GM23338 (cell line): ENCODE measurements at regions not wholly inside any gene's neighbourhood (a gene's known extent, or its start where the extent isn't known, plus 50 kb on each side); places are given as distances from the start of the nearest gene placed in this dataset.

Experiments used
- ATAC-seq: fragments of 200-7000 bp; cut with Tn5 transposase; 3 replicates; pipeline ENCODE4 v1.9.1; 2020
- DNase-seq: peaks from one replicate; pipeline ENCODE4 v3.0.0-alpha.2; 2015; ENCODE audit warnings: low spot score
- H2AFZ ChIP-seq: fragments of 200-600 bp; sonication (generic); 2 replicates; pipeline ENCODE4 v1.8.0; 2016; ENCODE audit warnings: antibody characterized with exemption, mild to moderate bottlenecking, moderate library complexity
- H3F3A ChIP-seq: fragments of 200-600 bp; sonication (generic); replicated peaks from 2 replicates; pipeline ENCODE4 v1.8.0; 2017; ENCODE audit warnings: antibody characterized with exemption, mixed run types, low read depth
- H3K27ac ChIP-seq: fragments of 200-600 bp; sonication (generic); 2 replicates; pipeline ENCODE4 v1.6.1; 2016; ENCODE audit warnings: low read depth
- H3K27me3 ChIP-seq: fragments of 200-600 bp; sonication (generic); 2 replicates; pipeline ENCODE4 v1.8.0; 2016; ENCODE audit warnings: mild to moderate bottlenecking, mixed run types, moderate library complexity; ENCODE audit not compliant: insufficient read depth
- H3K36me3 ChIP-seq: fragments of 200-600 bp; sonication (generic); 2 replicates; pipeline ENCODE4 v1.8.0; 2016; ENCODE audit warnings: mild to moderate bottlenecking; ENCODE audit not compliant: insufficient read depth
- H3K4me1 ChIP-seq: fragments of 200-600 bp; sonication (generic); 2 replicates; pipeline ENCODE4 v1.8.0; 2016; ENCODE audit warnings: mild to moderate bottlenecking, moderate library complexity; ENCODE audit not compliant: insufficient read depth
- H3K4me2 ChIP-seq: fragments of 200-600 bp; sonication (generic); 2 replicates; pipeline ENCODE4 v1.7.1; 2017; ENCODE audit warnings: mixed run types
- H3K4me3 ChIP-seq: fragments of 200-600 bp; sonication (generic); 2 replicates; pipeline ENCODE4 v1.6.1; 2016; ENCODE audit warnings: mixed run types
- H3K79me2 ChIP-seq: fragments of 200-600 bp; sonication (generic); replicated peaks from 2 replicates; pipeline ENCODE4 v1.8.0; 2017; ENCODE audit warnings: mild to moderate bottlenecking; ENCODE audit not compliant: insufficient read depth
- H3K9me2 ChIP-seq: fragments of 200-600 bp; sonication (generic); 2 replicates; pipeline ENCODE4 v1.8.0; 2017; ENCODE audit not compliant: insufficient read depth
- H4K20me1 ChIP-seq: fragments of 200-600 bp; sonication (generic); replicated peaks from 2 replicates; pipeline ENCODE4 v1.8.0; 2017; ENCODE audit warnings: mild to moderate bottlenecking; ENCODE audit not compliant: insufficient read depth
- H3K27ac Mint-ChIP-seq: 2 replicates; pipeline ENCODE4 v1.8.0; 2020; ENCODE audit warnings: inconsistent platforms, mild to moderate bottlenecking, moderate library complexity, mixed read lengths
- H3K27me3 Mint-ChIP-seq: 3 replicates; pipeline ENCODE4 v1.8.0; 2022; ENCODE audit warnings: low read depth, mild to moderate bottlenecking, moderate library complexity, mixed read lengths, inconsistent platforms; ENCODE audit not compliant: insufficient read depth, poor library complexity
- H3K36me3 Mint-ChIP-seq: 3 replicates; pipeline ENCODE4 v1.8.0; 2021; ENCODE audit warnings: low read depth, mild to moderate bottlenecking, inconsistent platforms, moderate library complexity, mixed read lengths
- H3K4me1 Mint-ChIP-seq: 3 replicates; pipeline ENCODE4 v1.8.0; 2020; ENCODE audit warnings: mild to moderate bottlenecking, inconsistent platforms, mixed read lengths
- H3K4me3 Mint-ChIP-seq: 3 replicates; pipeline ENCODE4 v1.8.0; 2021; ENCODE audit warnings: moderate library complexity, mild to moderate bottlenecking, inconsistent platforms, mixed read lengths
- H3K9me3 Mint-ChIP-seq: 3 replicates; pipeline ENCODE4 v1.8.0; 2020; ENCODE audit warnings: moderate library complexity, mild to moderate bottlenecking, inconsistent platforms, mixed read lengths
- CREB1 ChIP-seq: fragments of 250-450 bp; sonication (Bioruptor Pico); IDR thresholded peaks from 2 replicates; pipeline ENCODE4 v1.5.0; 2020; ENCODE audit warnings: low read depth, mild to moderate bottlenecking, moderate library complexity
- EZH2 ChIP-seq: fragments of 200-600 bp; sonication (generic); IDR thresholded peaks from one replicate; pipeline ENCODE4 v1.8.0; 2017; ENCODE audit warnings: antibody characterized with exemption, mild to moderate bottlenecking, low read depth; ENCODE audit not compliant: unreplicated experiment
- EZH2phosphoT487 ChIP-seq: fragments of 200-600 bp; sonication (generic); IDR thresholded peaks from one replicate; pipeline ENCODE4 v1.8.1; 2018; ENCODE audit warnings: antibody characterized with exemption; ENCODE audit not compliant: unreplicated experiment
- JUNB ChIP-seq: IDR thresholded peaks from one replicate; pipeline ENCODE4 v1.6.1; 2016; ENCODE audit warnings: antibody characterized with exemption; ENCODE audit not compliant: unreplicated experiment
- NANOG ChIP-seq: IDR thresholded peaks from 2 replicates; pipeline ENCODE4 v1.6.1; 2016; ENCODE audit warnings: antibody characterized with exemption, borderline replicate concordance
- POLR2AphosphoS5 ChIP-seq: IDR thresholded peaks from 2 replicates; pipeline ENCODE4 v1.6.1; 2016; ENCODE audit warnings: antibody characterized with exemption, low read depth
- STAT1 ChIP-seq: IDR thresholded peaks from one replicate; pipeline ENCODE4 v1.6.1; 2016; ENCODE audit warnings: antibody characterized with exemption; ENCODE audit not compliant: unreplicated experiment
- ZNF114 ChIP-seq: fragments of 250-450 bp; sonication (Bioruptor Pico); IDR thresholded peaks from 2 replicates; pipeline ENCODE4 v1.5.0; 2020; ENCODE audit warnings: mild to moderate bottlenecking, moderate library complexity
- ZNF331 ChIP-seq: fragments of 250-450 bp; sonication (Bioruptor Pico); IDR thresholded peaks from 2 replicates; pipeline ENCODE4 v1.5.0; 2020; ENCODE audit warnings: low read depth, mild to moderate bottlenecking, moderate library complexity
- ZNF462 ChIP-seq: fragments of 250-450 bp; sonication (Bioruptor Pico); IDR thresholded peaks from 2 replicates; pipeline ENCODE4 v1.5.0; 2020; ENCODE audit warnings: mild to moderate bottlenecking, moderate library complexity
- TF ChIP-seq, protein P1 (sequence below), 2 experiments: fragments of 200-600 bp in 1 of 2; sonication (generic) in 1 of 2; conservative IDR thresholded peaks; 2 replicates each; pipeline versions ENCODE4 v1.5.1 to v1.6.1; 2016 to 2017; ENCODE audit warnings: antibody characterized with exemption in 2 of 2, low read depth in 2 of 2, mild to moderate bottlenecking in 2 of 2, moderate library complexity in 1 of 2
- TF ChIP-seq, protein P2 (sequence below): IDR thresholded peaks from one replicate; pipeline ENCODE4 v1.6.1; 2018; ENCODE audit warnings: antibody characterized with exemption; ENCODE audit not compliant: unreplicated experiment
- TF ChIP-seq, protein P3 (sequence below): IDR thresholded peaks from 2 replicates; pipeline ENCODE4 v1.6.1; 2016; ENCODE audit warnings: antibody characterized with exemption

- Mint-ChIP-seq H3K9me3 (no peaks in the 10 kb centered on the region), H3K4me3 (no peak overlapping the region), H3K27me3 (no peaks in the 10 kb centered on the region), H3K4me1 (no peaks in the 10 kb centered on the region), H3K27ac (no peak overlapping the region), H3K36me3 (no peaks in the 10 kb centered on the region)
- Histone ChIP-seq H4K20me1 (no peaks in the 10 kb centered on the region), H3K27ac (no peak overlapping the region), H3K36me3 (no peaks in the 10 kb centered on the region), H3K4me3 (no peak overlapping the region), H3K9me2 (no peaks in the 10 kb centered on the region), H3K4me1 (no peaks in the 10 kb centered on the region), H3K79me2 (no peaks in the 10 kb centered on the region), H2AFZ (no peak overlapping the region), H3K4me2 (no peak overlapping the region), H3K27me3 (no peaks in the 10 kb centered on the region), H3F3A (no peaks in the 10 kb centered on the region)
- TF ChIP-seq, protein P1, sequence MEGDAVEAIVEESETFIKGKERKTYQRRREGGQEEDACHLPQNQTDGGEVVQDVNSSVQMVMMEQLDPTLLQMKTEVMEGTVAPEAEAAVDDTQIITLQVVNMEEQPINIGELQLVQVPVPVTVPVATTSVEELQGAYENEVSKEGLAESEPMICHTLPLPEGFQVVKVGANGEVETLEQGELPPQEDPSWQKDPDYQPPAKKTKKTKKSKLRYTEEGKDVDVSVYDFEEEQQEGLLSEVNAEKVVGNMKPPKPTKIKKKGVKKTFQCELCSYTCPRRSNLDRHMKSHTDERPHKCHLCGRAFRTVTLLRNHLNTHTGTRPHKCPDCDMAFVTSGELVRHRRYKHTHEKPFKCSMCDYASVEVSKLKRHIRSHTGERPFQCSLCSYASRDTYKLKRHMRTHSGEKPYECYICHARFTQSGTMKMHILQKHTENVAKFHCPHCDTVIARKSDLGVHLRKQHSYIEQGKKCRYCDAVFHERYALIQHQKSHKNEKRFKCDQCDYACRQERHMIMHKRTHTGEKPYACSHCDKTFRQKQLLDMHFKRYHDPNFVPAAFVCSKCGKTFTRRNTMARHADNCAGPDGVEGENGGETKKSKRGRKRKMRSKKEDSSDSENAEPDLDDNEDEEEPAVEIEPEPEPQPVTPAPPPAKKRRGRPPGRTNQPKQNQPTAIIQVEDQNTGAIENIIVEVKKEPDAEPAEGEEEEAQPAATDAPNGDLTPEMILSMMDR (conservative IDR thresholded peaks at IDR 0.05; ENCODE audit: low read depth in 2 of 2) = no peak
- TF ChIP-seq ZNF114 (CRISPR knock-in tag) (no peak), STAT1 (no peak), ZNF331 (CRISPR knock-in tag) (no peak), EZH2 (no peak), ZNF462 (CRISPR knock-in tag) (no peak), POLR2AphosphoS5 (no peak), EZH2phosphoT487 (no peak), NANOG (no peak), CREB1 (CRISPR knock-in tag) (no peak), JUNB (no peak)
- TF ChIP-seq, protein P2, sequence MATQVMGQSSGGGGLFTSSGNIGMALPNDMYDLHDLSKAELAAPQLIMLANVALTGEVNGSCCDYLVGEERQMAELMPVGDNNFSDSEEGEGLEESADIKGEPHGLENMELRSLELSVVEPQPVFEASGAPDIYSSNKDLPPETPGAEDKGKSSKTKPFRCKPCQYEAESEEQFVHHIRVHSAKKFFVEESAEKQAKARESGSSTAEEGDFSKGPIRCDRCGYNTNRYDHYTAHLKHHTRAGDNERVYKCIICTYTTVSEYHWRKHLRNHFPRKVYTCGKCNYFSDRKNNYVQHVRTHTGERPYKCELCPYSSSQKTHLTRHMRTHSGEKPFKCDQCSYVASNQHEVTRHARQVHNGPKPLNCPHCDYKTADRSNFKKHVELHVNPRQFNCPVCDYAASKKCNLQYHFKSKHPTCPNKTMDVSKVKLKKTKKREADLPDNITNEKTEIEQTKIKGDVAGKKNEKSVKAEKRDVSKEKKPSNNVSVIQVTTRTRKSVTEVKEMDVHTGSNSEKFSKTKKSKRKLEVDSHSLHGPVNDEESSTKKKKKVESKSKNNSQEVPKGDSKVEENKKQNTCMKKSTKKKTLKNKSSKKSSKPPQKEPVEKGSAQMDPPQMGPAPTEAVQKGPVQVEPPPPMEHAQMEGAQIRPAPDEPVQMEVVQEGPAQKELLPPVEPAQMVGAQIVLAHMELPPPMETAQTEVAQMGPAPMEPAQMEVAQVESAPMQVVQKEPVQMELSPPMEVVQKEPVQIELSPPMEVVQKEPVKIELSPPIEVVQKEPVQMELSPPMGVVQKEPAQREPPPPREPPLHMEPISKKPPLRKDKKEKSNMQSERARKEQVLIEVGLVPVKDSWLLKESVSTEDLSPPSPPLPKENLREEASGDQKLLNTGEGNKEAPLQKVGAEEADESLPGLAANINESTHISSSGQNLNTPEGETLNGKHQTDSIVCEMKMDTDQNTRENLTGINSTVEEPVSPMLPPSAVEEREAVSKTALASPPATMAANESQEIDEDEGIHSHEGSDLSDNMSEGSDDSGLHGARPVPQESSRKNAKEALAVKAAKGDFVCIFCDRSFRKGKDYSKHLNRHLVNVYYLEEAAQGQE = no peak
- TF ChIP-seq, protein P3, sequence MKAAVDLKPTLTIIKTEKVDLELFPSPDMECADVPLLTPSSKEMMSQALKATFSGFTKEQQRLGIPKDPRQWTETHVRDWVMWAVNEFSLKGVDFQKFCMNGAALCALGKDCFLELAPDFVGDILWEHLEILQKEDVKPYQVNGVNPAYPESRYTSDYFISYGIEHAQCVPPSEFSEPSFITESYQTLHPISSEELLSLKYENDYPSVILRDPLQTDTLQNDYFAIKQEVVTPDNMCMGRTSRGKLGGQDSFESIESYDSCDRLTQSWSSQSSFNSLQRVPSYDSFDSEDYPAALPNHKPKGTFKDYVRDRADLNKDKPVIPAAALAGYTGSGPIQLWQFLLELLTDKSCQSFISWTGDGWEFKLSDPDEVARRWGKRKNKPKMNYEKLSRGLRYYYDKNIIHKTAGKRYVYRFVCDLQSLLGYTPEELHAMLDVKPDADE = no peak
- no peak for ATAC-seq
- no peak for DNase-seq
Observed at GRCh38 chr1:221087919-221088318, 208.7 kb downstream of the HLX start.
